Inflammatory macrophage treated with lipopolysaccharide for 1 hour (primary cell): ENCODE measurements at regions not wholly inside any gene's neighbourhood (a gene's known extent, or its start where the extent isn't known, plus 50 kb on each side); places are given as distances from the start of the nearest gene placed in this dataset.

Experiments
- DNase-seq, 2 donors: peaks; one replicate each; pipeline ENCODE4 v3.0.0-alpha.2; 2020 to 2022

DNA sequence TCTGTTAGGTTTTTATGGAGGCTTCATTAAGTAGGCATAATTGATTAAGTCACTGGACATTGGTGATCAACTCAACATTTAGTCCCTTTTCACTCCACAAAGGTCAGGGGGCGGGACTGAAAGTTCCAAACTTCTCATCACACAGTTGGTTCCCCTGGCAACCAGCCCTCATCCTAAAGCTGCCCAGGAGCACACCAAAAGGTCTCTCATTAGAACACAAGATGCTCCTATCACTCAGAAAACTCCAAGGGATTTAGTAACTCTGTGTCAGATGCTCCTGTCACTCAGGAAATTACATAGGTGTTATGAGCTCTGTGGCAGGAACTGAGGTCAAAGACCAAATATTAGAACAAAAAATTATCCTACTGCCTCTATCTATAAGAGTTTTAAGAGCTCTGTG, 321.5 kb downstream of the OTOL1 start:
- no peak for DNase-seq

DNA sequence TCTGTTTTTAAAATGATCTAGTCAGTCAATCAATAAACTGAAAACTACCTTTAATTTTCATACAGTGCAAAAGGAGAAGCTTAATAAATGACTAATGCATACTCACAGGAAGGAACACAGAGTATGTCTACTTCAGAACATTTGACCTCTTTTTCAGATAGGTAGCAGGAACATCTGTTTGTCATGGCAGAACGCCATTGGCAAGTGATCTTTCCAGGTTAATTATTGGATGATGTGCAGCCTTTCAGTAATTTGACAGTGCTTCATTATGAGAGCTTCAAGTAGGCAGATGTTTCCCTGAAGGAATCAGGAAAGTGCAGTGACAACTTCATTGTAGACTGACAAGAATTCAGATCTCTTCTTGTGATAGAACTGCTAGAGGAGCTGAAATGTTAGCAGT, 325.0 kb downstream of the OTOL1 start:
- no peak for DNase-seq

DNA sequence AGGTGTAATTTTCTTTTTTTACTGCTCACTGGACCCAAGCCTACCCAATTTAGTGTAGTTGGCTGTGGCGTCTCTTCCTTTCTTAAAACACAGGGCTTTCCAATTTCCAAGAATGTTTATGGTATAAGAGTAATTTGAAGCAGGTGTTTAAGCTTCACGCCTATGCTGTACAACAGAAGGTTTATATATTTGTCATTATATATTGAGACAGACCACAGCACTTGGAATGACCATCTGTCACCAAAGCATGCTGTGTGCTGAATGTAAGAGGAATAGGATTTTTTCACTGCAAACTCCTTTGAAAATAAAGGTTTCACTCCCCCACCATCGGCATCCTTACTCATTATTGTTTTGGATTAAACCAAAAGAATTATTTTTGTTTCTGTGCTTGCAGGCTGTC, 325.7 kb downstream of the OTOL1 start:
- no peak for DNase-seq

DNA sequence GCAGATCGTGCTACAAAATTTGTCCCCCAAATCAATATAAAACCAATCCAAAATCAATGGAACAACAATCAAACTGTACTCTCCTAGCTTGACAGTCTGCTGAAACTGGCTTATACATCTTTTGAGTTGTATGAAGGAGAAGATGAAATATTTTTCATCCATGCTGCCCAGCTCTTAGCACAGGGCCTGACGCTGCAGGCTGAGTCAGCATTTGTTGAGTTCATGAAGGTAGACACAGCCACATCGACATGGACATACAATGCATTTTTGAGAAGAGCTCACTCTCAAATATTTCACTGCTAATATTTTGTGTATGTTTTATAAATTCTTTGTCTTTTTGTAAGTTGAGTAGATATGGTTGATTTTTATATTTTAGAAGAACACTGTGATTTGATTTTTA, 327.3 kb downstream of the OTOL1 start:
- DNase-seq: no peak

DNA sequence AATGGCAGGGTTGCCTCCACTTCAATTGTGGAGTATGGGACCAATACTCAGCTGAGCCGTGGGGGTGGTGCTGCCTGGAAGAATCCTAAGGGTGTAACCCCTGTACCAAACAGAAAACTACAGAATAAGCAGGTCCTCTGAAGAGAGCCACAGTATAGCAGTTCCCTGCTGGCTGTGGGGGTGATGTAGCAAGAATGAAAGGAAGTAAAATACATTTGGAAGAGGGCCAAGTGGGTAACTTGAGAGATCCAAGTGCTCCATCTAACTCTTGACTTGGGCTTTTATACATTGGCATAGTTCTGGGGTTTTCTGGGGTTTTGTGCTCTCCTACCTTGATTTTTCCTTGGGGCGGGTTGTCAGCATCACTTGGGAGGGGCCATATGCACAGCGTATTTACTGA, 341.4 kb downstream of the OTOL1 start:
- DNase-seq: no peak

DNA sequence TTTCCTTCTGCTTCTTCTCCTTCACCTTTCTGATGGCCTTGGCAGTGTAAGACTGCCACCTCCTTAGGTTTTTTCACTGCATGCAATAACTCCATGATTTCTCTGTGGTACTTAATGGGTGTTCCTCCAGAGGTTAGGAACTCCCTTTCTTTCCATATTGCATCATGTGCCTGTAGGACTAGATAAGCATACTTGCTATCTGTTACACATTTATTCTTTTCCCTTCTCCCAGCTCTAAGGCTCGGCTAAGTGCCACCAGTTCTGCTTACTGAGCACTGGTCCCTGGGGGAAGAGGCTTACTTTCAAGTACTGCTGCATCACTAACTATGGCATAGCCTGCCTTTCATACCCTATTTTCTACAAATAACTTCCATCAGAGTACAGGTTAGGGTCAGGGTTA, 351.8 kb downstream of the OTOL1 start:
- DNase-seq: no peak

DNA sequence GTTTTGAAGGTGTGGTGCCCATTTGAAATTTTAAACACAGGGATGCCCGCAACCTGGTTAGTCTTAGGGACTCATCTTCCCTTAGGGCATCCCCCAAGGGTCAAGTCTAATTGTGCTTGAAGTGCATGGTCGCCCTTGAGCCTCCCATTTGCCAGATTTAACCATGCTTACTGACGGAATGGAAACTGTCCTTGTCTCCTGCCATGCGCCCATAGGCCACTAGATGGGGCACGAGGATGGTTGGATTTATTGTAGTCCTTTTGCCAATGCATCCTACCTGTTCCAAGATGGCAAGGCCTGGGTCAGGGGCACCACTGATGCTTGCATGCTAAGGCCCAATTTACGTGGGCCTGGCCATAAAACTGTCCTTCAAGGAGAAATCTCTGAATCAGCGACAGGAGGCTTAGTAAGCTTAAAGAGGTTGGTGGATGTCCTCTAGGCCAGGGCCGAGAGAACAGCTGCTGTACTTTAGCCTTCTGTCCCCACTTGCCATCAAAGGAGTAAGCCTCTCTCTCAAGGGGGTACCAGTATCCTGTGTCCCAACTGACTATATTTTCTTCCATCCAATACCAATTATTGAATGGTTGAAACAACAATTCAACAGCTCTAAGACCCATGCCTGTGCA, 355.4 kb downstream of the OTOL1 start:
- peak; percentile 5 to 37 for DNase-seq

DNA sequence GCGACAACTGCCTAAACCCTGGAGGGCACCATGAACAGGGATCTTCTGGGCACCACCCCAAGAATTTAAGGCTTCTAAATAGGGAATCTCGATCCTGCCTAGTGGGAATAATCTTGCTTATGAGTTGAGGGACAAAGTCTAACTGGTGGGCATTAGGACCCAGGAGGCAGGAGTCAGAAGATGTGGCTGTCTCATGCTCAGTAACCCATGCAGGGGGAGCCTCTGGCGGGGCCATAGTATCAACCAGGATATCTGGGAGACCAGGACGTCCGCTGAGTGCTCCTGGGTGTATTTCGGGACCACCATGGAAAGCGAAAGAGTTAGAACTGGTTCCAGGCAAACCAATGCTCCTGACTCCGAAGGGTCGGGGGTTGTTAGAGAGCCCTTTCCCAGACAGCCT, 356.1 kb downstream of the OTOL1 start:
- DNase-seq: no peak

DNA sequence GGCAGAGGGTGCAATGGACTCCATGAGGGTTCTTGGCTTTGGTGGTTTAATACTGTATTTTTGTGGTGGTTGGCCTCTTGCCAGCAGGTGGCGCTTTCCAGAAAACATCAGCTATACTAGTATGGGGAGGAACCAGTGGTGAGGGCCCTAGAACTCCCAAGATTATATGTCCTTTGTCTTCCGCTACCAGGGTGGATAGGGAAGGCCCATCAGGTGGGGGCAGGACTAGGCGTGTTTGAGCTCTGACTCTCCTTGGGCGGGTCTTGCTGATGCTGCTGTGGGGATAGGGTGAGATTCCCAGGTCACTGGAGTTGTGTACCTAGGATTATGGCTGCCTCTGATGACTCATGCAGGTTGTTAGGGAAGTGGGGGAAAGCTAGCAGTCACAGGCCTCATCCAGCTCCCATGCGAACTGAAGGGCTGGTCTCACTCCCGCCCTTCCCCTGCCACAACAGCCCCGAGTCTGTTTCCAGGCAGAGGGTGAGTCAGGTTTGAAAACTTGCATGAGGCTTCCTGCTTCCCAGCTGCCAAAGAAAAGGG, 357.7 kb downstream of the OTOL1 start:
- DNase-seq: peak; percentile 15 to 27

DNA sequence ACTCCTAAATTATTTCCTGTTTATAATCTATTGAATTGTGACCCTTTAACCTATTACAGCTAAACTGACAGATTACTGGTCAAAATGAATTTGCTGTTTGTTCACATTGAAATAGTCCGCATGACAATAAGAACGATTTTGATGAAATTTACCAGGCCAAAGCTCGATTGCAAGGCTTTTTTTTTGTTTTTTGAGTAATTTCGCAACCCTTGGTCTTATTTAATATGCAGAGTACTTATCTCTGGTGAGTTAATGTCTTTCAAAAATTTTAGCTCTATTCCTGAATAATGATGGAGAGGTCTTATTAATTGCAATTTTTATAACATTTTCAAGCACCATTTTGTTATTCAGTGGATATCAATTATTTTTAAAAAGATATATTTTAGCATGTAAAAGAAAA, 362.4 kb downstream of the OTOL1 start:
- DNase-seq: no peak

DNA sequence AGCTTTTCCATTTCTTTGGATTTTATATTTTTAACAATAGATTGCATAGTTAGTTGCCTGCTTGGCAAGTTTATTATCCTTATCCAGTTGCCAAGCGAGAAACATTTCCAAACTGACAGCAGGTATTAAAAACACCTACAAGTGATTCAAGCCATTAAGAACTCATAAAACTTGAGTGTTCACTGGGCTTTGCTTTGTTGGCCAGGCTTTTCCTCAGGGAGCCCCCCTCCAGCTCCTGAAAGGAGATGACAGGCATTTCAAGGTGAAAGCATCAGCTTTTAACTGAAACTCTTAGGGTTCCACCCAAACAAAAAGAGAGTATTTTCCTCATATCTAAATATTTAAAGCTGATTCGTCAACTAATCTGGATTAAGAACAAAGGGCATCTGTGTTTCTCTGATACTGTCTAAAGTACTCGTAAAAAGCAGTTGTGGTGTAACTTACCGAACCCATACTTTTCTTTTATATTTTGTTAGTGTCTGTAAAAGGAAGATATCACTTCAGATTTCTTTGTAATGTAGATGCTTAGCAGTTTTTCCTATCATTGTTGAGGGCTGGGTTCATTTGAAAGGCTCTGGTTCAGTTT, 363.4 kb downstream of the OTOL1 start:
- DNase-seq: no peak

DNA sequence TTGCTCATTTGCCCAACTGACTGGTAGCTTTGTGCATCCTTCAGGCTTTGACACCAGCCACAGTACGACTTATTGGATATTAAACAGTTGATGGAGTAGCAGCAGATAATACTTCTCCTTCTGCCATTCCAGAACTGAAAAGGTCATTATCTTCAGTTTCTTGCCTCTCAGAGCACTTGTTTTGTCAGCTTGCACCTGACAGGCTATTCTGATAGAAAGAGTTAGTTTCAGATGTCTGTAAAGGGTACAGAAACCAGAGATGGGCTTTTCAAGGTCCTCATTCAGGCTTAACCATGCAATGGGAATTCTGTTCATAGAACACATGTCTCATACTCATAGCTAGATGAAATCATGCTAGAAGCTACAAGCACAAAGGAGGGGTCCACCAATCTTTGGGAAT, 367.2 kb downstream of the OTOL1 start:
- DNase-seq: no peak

DNA sequence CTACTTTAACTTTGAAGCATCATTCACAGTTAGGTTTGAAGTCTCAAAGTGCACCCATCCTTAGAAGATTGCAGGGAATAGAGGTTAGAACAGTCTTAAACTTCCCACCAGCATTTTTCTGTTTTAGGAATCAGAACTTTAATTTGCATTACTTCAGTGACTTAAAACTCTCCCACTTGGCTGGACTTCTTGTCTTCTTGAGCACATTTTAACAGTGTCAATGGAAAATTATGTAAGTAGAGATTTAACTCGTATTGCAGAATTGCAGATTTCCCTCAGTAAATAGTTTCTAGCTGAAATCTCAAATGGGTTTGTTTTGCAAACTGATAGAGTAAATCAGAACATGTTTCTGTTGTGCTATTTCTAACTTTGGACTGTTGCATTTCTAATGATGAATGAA, 369.6 kb downstream of the OTOL1 start:
- no peak for DNase-seq

DNA sequence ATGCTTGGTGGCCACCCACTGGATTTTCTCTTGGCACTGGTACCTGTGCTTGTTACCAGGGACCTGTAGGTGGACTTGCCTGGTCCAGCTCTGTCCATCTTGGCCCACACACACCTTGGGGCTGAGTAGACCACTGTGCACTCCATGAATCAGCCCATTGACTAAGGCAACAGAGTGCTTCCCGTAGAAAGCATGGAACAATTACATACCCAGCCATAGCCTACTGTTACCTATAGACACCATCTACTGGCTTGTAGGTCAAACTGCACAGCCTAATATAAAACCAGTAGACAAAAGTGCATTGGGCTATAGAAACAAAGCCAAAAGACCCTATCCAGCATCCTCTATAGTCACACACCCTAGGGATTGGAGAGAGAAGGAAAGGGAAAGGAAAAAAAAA, 378.9 kb downstream of the OTOL1 start:
- DNase-seq: no peak

DNA sequence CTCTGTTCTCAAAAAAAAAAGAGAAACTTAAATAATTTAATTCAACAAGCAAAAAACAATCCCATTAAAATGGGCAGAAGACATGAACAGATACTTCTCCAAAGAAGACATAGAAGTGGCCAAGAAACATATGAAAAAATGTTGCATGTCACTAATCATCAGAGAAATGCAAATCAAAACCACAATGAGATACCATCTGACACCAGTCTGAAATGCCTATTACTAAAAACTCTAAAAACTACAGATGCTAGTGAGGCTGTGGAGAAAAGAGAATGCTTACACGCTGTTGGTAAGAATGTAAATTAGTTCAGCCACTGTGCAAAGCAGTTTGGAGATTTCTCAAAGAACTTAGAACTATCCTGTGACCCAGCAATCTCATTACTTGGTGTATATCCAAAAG, 382.9 kb downstream of the OTOL1 start:
- DNase-seq: no peak

DNA sequence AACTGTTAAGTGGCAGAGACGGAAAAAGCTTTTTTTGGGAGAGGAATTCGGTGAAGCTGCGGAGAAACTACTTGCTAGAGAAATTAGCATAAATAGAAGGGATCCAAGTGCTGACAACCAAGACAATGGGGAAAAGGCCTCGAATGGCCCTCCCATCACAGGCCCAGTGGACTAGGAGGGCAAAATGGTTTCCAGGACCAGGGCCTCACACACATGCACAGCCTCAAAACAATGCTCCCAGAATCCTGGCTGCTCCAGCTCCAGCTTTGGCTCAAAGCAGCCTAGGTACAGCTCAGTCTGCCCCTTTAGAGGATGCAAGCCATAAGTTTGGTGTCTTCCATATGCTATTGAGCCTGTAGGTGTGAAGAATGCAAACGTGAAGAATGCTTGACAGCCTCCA, 388.2 kb downstream of the OTOL1 start:
- DNase-seq: no peak

DNA sequence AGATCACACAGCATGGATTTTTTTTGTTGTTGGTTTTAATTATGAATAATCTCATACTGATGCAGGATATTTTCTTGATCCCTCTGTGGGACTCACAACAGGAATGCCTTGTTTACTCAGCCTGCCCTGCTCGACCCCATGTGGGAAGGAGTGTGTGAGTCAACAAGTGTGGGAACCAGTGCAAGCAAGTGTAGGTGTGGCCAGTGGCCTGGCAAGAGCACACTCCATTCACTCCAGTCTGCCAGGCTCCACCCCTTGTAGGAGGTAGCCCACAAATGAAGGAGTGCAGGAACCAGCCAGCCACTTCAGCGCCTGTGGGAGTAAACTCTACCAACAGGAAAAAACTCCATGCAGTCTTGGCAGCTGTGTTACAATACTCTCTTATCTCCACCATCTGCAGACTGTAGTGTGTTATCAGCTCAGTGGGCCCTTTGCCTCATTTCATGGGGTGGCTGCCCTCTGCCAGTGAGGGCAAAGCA, 393.6 kb downstream of the OTOL1 start:
- no peak for DNase-seq

DNA sequence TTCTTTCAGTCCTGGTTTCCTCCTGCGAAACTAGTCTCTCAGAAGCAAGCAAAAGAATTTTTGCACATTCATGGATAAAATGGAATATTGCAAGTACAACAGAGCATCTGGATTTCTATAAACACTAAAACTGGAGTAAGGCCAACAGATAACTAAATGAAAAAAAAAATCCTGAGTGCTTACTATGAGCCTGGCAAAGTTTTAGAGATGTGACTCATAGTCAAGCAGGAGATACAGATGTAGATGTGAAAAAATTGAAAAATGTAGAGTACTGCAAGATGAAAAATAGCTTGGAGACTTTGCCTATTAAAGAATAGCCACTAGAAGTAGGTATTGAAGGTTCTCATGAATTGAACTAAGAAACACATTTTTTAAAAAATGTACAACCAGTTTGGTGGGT, 397.4 kb downstream of the OTOL1 start:
- no peak for DNase-seq

DNA sequence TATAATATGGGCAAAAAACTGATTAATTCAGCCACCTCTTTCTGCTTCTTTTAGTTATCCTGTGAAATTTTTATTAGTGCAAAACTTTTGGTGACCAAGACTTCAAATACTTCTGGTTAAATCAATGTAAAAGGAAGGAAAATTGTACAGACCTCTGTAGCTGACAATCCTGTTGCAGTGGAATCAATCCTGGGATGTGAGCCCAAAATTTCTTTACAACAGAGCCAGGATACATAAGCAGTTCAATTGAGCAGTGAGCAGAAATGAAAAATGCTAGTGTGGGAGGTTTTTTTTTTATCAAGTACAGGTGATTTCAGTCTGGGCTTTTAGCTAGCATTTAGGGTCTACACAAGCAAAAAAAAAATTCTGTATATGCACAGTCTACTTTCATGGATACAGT, 398.0 kb downstream of the OTOL1 start:
- no peak for DNase-seq

DNA sequence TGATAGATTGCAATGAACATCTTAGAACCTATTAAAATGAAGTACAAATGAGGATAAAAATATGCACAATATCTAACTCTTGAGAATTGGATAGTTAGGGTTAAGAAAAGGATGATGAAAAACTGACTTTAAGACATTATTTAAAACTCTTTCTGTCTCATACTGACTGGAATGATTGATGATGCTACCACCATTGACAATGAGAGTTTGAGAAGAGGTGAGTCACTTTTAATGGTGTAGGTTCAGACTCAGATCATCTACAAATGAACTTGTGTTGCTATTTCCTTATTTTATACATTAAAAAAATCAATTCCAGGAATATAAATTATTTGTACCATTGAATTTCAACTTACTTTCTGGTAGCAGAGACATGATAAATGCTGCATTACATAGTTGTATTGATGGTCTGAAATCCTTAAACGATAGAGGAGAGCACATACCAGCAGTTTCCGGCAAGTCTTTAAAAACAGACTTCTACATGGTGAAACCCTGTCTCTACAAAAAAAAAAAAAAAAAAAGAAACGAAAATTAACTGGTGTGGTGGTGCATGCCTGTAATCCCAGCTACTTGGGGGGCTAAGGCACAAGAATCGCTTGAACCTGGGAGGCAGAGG, 409.0 kb downstream of the OTOL1 start:
- no peak for DNase-seq

DNA sequence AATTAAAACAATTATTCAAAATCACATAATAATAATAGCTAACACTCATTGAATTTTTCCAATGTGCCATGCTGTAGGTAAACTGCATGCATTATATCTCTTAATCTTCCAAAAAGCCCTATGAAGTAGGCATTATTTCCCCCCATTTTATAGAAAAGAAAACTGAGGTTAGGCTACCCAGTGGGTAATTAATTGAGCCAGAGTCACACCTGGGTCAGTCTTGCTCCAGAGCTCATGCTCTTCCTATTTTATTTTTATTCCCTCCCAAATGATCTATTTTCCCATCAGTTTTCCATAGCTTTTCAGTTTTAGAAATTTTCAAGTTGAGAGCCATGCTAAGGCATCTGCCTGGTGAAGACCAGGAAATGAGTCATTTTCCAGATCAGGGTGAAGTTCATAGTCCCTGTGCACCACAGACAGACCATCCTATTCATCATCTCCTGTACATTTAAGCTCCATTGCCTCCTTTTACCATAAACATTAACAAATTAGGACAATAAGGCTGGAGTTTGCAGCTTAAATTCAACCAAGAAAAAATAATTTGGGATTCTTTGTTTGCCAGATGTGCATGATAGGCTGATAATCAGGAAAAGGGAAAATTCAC, 417.3 kb downstream of the OTOL1 start:
- DNase-seq: no peak

DNA sequence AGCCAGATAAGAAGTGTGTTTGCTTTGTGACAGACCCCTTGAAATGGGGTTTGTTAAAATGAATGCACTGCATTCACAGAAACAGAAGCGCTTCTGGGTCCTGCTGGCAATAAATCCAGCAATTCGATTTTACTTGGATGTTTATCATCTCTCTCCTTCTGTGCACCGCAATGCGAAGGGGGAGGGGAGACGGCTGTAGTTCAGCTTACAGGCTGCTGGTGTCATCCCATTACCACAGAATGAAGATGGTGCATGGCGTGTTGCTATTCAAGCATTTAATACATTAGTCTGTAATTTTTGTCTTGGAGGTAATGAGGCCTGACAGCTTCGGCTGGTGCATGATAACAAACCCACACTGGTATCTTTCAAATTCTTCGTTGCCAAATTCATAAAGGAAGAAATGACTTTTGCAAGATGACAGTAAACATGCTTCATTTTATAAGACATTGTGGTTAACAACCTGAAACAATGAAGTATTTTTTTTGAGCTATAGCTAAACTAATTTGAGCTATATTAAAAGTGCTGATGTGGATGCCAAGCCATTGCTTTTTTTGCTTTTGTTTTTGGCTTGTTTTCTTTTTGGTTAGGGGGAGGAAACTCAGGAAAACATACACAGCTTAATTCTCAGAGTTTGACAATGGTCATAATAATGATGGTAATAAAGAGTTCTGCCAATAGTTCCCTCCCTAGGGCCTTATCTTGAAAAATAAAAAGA, 418.3 kb downstream of the OTOL1 start:
- DNase-seq: no peak

DNA sequence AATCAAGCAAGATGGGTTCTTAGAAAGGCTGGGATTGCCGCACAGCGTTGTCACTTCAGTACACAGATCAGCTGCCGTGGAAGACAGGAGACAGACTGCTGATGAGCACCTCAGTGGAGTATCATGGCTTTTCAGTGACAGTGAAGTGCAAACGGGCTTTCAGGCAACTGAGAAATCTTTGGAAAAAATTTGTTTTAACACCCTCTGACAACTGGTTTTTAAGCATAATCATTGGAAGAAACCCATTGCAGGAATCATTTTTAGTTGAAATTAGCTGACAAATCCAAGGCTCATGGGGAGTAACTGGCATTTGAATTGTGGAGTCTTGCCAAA, 418.8 kb downstream of the OTOL1 start:
- DNase-seq: no peak

DNA sequence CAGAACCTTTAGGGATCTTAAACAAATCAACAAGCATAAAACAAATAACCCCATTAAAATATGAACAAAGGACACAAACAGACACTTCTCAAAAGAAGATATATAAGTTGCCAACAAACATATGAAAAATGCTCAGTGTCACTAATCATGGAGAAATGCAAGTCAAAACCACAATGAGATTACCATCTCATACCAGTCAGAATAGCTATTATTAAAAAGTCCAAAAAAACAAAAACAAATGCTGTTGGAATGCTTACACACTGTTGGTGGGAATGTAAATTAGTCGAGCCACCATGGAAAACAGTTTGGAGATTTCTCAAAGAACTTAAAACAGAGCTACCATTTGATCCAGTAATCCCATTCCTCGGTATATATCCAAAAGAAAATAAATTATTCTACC, 423.6 kb downstream of the OTOL1 start:
- no peak for DNase-seq
